Fibroblast of villous mesenchyme (primary cell): ENCODE measurements at regions not wholly inside any gene's neighbourhood (a gene's known extent, or its start where the extent isn't known, plus 50 kb on each side); places are given as distances from the start of the nearest gene placed in this dataset.

Experiments
- DNase-seq: peaks from one replicate; pipeline ENCODE4 v3.0.0-alpha.2; 2010; ENCODE audit warnings: low read depth
- H3K4me3 ChIP-seq: 2 replicates; pipeline ENCODE4 v1.5.1; 2011; ENCODE audit warnings: low read depth, mild to moderate bottlenecking, low read length
- TF ChIP-seq, protein P1 (sequence below): IDR thresholded peaks from 2 replicates; pipeline ENCODE4 v1.5.1; 2012; ENCODE audit warnings: low read depth, mild to moderate bottlenecking, low read length; ENCODE audit not compliant: insufficient read depth

DNA sequence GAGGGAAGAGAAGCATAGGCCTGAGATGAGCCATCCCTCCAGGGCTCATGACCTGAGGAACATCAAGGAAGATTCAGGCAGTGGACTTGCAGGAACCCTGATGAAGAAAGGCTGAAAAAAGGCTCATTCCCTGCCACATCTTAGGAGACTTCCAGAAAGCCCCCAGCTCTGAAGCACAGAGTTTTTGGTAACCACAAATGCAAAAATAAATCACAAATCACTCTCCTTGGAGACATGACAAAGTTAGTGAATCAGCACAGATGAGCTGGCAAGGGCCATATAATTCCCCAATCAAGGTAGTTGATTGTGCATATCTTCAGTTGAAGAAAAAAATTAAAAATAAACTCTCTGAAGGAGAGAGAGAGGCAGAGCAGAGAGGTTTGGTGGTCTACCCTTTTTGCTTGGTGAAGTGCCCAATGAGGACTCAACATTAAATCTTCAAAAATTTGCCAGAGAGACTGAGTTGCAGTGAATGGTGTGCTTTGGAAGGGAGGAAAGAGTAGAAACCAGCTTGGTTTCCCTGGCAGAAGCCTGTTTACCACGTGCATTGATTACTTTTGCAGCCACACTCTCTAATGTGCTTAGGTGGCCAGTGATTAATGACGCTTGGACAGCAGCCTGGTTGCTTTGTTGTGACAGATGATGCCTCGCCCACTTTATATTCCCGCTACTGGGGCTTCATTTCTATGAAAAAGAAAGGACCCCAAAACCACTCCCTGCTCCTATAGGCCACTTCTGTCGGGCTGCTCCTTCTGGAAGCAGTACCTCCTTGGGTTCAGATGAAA, 257.4 kb upstream of the SLC14A2 start:
- no peak overlapping the region for H3K4me3 ChIP-seq
- DNase-seq: no peak
- TF ChIP-seq, protein P1, sequence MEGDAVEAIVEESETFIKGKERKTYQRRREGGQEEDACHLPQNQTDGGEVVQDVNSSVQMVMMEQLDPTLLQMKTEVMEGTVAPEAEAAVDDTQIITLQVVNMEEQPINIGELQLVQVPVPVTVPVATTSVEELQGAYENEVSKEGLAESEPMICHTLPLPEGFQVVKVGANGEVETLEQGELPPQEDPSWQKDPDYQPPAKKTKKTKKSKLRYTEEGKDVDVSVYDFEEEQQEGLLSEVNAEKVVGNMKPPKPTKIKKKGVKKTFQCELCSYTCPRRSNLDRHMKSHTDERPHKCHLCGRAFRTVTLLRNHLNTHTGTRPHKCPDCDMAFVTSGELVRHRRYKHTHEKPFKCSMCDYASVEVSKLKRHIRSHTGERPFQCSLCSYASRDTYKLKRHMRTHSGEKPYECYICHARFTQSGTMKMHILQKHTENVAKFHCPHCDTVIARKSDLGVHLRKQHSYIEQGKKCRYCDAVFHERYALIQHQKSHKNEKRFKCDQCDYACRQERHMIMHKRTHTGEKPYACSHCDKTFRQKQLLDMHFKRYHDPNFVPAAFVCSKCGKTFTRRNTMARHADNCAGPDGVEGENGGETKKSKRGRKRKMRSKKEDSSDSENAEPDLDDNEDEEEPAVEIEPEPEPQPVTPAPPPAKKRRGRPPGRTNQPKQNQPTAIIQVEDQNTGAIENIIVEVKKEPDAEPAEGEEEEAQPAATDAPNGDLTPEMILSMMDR: no peak

DNA sequence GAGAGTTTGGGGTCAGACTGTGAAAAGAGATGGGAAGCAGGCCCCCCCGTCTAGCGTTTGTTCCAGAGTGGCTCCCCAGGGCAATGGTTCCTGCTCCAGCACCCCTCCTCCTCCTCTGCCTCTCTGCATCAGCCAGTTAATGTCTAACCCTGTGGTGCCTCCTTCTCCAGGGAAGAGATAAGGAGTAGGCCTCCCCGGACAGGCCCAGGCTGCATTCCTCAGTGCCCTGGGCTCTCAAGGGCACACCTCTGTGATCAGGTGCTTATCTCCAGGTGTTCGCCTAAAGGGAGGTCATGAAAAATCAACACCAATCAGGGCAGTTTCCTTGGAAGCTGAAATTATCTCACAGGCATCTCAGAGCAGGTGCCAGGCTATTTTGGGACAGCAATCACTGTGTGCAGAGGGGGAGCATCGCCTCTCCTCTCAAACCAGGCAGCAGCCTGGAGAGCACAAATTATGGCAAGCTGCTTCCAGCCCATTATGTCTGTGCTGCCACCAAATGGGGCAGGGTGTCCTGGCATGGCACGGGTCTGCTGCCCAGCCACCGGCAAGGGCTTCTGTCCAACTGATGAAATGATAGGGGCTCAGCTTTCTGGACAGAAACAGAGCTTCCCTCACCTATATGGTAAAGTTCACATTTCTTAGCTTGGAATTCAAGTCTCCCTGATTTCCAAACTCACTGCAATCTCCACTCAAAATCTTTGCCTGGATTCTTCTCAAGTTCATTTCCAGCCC, 255.8 kb upstream of the SLC14A2 start:
- TF ChIP-seq, protein P1: no peak
- DNase-seq: no peak
- H3K4me3 ChIP-seq: no peak overlapping the region

DNA sequence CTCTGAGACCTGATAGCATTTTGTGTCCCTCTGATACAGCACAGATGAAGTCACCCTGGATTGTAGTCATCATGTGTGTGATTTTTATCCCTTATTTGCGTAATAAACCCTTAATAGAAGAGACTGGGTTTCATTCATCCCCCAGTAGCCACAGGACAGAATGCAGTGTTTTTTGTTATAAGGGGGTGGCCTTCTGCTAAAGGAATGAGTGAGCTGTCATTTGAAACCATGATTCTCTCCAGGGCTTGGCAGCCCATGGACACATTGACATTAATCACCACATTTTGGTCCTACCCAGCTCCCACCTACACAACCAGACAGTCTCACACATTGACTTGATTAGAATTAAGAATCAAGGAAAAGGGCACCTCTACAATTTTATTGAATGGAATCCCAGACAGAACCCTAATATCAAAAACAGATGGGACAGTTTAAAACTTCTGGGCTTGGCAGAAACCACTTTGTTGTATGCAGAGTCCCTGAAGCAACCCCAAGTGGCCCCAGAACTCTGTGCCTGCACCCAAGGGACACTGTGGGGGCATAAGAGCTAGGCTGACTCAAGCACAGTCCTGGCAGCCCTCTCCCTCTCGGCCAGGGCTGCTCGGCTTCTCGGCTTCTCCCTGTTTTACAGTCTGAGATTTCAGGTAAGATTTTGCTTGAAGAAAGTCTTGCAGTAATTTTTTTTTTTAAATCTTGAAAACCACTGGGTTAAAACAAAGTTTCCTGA, 254.0 kb upstream of the SLC14A2 start:
- H3K4me3 ChIP-seq: no peak overlapping the region
- TF ChIP-seq, protein P1: no peak
- peak; percentile 13 for DNase-seq

DNA sequence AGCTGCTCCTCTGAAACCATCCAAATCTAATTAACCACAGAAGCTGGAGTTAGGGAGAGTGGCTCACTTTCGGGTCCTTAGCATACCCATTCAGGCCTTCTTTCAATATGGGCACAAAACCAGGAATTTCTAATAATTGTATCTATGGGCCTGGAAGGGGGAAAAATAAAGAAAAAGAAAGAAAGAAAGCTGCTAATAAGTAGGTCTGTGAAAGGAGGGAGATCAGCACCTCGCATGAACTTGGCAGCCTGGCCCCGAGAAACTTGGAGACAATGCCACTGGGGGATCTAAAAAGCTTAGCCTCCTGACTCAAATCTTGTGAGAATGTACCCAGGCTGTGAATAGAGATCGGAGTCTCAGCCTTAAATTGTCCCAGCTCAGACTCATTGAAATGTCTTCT, 252.1 kb upstream of the SLC14A2 start:
- no peak overlapping the region for H3K4me3 ChIP-seq
- TF ChIP-seq, protein P1: no peak
- DNase-seq: no peak

DNA sequence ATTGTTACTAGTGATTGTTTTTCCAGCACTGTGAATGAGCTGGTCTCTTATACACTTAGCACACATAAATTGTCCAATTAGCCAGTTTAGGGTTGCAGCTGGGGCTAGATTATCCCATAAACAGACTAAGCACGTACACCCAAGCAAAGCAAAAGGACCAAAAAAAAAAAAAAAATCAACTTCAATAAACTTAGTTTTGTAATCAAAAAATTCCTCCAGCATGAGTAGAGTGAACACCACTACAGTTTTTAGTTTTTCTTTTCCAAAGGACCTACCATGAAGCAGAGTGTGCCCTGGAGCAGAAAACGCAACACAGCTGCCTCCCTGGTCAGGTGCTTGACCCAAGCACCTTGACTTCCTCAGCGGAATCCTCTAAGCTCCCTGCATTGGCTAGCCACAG, 249.4 kb upstream of the SLC14A2 start:
- TF ChIP-seq, protein P1: no peak
- no peak overlapping the region for H3K4me3 ChIP-seq
- peak; percentile 55 for DNase-seq

DNA sequence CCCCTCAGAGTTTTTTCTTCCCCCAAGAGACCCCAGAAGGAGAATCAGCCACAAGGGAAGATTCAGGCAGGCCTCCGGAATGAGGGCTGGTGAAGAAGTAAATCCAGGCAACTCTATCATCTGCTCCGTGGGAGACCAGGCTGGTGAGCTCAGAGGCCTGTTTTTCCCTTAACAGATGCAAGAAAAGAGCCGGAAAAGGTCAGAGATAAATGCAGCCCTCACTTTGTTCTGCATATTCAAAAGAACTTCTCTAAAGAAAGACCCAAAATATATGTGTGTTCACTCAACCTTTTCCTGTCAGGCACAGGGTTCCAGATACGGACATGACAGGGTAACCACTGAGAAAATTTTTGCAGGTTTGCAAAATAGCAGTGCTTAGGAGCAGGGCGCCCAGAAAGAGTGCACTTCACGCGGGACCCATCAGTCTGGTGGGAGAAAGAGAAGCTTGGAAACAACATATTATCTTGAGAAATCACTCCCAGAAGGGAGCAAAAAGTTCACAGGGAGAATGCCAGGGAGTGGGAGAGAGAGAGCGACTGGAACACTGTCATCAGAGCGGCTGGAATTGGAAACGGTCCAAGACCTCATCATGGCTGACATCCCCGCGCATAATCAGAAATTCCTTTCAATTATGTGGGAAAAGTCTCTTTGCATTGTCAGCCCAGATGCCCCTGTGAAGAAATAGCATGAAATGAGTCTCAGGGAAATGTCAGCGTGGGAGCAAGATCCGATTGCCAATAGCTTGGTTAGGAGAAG, 244.8 kb upstream of the SLC14A2 start:
- TF ChIP-seq, protein P1: no peak
- DNase-seq: peak; percentile 13
- H3K4me3 ChIP-seq: no peak overlapping the region
